GM19455 (cell line): ENCODE measurements at regions not wholly inside any gene's neighbourhood (a gene's known extent, or its start where the extent isn't known, plus 50 kb on each side); places are given as distances from the start of the nearest gene placed in this dataset.
"Not testable (repeated sequence)": the region's sequence is repeated elsewhere in the genome, so short reads cannot be mapped to it uniquely, and the experiment has no call there.

Experiments used
- ATAC-seq: cut with Tn5 transposase; IDR thresholded peaks from one replicate; pipeline ENCODE4 v1.9.1; 2021; ENCODE audit not compliant: unreplicated experiment

DNA sequence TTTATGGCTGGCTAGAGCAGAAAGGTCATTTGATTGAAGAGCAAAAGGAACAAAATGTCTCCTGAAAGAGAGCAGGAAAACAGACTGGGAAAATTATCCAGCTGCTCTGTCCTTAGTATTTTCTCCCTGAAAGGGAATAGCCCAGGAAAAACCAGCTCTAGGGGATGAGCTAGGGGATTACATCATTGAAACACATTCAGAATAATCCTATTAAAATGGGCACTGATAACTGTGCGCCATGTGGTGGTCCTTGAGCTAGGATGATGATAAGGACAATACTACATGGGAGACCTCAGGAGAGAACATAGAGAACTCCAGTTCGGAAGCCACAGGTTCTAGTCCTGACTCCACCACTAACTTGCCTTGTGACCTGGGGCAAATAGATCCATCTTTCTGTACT, 873.8 kb downstream of the TYW1 start:
- no peak for ATAC-seq

DNA sequence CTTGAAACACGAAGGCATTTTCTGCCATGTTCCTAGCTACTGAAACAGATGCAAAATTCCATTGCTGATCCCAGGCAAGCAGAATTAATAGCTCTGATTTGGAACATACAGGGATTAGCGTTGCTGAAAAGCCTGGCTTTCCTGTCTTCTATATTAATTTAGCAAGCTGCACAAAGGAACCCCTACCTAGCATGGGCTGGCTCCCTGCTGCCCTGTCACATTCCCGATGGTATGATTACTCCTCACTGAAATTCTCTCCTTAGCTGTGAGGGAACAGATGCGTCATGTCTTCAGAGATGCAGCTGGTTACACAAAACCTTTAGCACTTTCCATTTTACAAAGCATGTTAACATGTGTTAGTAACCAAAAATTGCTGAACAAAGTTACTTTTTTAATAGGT, 878.9 kb downstream of the TYW1 start:
- no peak for ATAC-seq

DNA sequence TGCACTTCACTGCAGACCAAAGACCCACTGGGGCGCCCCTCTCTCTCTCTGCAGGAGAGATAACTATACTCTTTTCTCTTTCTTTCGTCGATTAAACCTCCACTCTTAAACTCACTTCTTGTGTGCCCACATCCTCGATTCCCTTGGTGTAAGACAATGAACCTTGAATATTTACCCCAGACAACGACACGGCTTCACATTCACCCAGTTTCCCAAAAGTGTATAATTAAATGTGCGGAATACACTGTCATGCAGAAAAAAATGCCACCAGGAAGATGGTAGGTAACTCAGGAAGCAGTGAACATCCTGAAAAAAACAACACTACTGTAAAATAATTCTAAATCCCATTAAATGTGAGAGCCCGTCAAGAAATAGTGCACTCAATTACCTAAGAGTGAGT, 882.2 kb downstream of the TYW1 start:
- no peak for ATAC-seq

- no peak for ATAC-seq
These were observed 886.2 kb downstream of the TYW1 start for GRCh38 chr7:67882843-67883242.

DNA sequence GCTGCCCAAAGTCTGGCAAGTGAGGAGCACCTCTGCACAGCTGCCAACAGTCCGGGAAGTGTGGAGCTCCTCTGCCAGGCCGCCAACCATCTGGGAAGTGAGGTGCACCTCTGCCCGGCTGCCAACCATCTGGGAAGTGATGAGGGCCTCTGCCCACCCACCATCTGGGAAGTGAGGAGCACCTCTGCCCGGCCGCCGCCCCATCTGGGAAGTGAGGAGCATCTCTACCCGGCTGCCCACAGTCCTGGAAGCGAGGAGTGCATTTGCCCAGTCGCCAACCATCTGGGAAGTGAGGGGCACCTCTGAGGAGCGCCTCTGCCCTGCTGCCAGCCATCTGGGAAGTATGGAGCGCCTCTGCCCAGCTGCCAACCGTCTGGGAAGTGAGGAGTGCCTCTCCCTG, 893.7 kb downstream of the TYW1 start:
- no peak for ATAC-seq

DNA sequence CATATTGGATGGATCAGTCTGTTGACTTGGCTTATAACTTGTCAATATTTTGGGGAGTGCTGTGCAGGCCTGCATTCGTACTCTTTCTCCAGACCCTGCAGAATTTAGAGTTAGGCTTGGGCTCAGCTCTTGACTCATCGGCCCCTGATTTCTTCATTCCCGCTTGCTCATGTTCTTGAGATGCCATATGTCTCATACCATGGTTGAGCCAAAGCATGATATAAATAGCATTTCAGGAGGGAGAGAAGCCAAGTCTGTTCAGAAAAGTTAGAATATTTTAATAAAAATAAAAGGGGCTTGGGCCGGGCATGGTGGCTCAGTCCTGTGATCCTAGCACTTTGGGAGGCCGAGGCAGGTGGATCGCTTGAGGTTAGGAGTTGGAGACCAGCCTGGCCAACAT, 898.1 kb downstream of the TYW1 start:
- no peak for ATAC-seq

- ATAC-seq, result no peak
These were observed 900.1 kb downstream of the TYW1 start for GRCh38 chr7:67896721-67897120.

GRCh38 chr7:67900456-67900855, 903.8 kb downstream of the TYW1 start:
- no peak for ATAC-seq

DNA sequence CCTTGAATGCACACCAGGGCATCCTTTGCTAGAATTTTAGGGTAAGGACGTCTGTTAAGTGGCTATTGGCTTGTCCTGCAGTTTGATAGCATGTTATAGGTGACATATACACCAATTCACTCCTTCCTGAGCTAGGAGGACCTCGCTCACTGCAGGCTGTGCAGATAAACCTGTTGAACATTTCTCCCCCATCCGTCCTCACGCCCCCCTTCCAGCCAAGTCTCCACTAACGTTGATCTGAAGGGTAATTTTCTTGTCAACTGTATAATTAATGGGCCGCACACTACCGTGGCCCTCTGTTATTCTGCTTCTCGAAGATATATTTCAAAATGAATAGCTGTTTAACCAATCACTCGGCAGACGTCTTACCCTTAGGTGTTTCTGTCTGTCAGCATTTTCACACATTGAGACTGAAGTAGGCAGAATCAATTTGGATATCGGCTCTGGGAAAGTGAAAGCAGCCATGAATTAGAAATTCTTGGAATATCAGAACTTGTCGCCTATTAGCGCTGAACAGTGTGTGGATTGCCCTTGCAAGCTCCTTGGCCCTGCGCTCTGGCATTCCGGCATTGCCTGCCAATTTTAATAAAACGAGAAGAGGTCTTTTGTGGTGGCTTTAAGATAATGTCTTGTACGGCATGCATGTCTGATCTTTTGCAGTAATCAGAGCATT, 905.3 kb downstream of the TYW1 start:
- no peak for ATAC-seq

GRCh38 chr7:67907792-67908191, 911.2 kb downstream of the TYW1 start:
- ATAC-seq, result no peak

DNA sequence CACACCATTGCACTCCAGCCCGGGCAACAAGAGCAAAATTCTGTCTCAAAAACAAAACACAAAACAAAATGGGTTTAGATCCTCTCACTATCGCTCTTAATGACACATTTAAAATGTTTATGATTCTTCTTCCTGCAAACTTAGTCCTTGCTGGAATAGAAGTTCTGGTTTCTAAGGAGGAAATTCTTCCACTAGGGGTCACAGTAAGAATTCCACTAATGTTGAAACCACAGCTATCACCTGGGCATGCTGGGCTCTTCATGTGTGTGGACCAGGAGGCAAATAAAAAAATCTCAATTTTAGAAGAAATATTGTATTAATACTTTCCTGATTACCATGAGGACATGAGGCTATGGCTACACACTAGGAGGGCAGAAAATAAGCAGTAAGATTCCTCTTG, 915.8 kb downstream of the TYW1 start:
- ATAC-seq, result no peak

- no peak for ATAC-seq
These were observed 917.0 kb downstream of the TYW1 start for GRCh38 chr7:67913604-67914003.

DNA sequence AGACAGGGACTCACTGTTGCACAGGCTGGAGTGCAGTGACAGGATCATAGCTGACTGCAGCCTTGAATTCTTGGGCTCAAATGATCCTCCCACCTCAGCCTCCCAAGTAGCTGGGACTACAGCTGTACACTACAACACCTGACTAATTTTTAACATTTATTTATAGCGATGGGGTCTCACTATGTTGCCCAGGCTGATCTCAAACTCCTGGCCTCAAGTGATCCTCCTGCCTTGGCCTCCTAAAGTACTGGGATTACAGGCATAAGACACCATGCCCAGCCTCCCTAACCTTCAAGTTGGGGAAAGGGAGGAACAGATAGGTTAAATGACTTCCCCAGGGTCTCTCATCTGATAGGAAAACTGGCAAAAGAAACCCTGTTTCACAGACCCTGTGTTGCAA, 919.5 kb downstream of the TYW1 start:
- ATAC-seq, result not testable (repeated sequence)

DNA sequence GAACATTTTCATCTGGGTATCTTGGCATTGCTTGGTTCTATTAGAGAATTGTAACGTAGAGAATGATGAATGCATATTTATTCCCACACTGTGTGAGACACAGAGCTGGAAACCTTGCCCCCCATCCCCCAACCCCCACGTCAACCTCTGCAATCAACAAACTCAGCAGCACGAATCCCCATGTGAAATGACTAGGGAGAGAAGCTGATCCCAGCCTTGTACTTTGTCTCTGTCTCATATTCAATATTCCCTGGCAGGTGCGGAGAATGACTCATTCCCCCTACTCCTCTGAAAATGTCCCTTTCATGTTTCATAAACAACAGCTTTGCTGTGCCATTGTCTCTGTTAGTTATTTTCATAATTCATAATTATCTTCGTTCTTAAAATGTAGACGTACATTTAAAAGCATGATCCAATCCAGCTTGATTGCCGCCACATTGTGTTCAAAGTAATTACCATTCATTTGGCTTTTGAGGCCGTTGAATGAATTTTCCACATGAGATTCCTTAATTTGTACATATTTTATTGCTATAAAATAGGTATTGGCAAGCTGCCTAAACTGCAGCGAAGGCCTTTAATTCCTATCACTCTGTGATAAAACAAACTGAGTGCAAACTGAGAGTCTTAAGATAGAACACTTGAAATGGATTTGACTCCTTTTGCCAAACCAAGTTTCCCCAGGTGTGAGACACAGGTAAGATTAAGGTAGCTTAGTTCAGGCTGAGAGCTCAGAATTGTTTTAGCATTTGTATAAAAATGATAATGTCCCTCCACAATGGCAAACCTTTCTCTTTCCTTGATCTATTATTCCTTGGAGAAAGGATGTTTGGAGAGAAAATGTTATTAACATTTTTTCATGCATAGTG, 920.2 kb downstream of the TYW1 start:
- ATAC-seq, result no peak

GRCh38 chr7:67917437-67917755, 920.8 kb downstream of the TYW1 start:
- no peak for ATAC-seq

GRCh38 chr7:67918158-67918557, 921.5 kb downstream of the TYW1 start:
- no peak for ATAC-seq

DNA sequence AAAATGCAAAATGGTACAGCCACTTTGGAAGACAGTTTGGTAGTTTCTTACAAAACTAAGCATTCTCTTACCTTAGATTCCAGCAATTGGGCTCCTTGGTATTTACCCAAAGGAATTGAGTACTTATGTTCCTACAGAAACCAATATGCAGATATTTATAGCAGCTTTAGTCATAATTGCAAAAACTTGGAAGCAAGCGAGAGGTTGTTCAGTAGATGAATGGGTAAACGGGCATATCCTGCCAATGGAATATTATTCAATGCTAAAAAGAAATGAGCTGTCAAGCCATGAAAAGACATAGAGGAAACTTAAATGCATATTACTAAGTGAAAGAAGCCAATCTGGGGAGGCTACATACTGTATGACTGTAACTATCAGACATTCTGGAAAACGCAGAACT, 926.7 kb downstream of the TYW1 start:
- ATAC-seq, result no peak

GRCh38 chr7:67928141-67928540, 931.5 kb downstream of the TYW1 start:
- ATAC-seq, result no peak

DNA sequence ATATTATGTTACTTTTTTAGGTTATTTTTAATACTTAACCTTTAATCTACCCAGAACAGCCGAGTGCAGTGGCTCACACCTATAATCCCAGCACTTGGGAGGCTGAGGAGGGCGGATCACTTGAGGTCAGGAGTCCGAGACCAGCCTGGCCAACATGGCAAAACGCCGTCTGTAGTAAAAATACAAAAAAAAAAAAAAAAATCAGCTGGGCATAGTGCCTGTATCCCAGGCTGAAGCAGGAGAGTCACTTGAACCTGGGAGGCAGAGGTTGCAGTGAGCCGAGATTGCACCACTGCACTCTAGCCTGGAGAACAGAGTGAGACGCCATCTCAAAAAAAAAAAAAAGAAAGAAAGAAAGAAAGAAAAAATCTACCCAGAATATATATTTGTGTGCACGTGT, 939.8 kb downstream of the TYW1 start:
- not testable (repeated sequence) for ATAC-seq

DNA sequence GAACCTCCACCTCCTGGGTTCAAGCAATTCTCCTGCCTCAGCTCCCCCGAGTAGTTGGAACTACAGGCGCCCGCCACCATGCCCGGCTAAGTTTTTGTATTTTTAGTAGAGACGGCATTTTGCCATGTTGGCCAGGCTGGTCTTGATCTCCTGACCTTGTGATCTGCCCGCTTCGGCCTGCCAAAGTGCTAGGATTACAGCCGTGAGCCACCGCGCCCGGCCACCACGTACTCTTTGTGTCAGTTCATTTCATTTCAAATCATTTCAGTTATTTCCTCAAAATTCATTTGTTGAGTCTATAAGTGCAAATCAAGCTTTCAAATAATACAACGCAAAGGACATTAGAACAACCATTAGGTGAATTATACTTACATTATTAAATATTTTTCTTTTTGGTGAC, 943.8 kb downstream of the TYW1 start:
- ATAC-seq, result no peak

DNA sequence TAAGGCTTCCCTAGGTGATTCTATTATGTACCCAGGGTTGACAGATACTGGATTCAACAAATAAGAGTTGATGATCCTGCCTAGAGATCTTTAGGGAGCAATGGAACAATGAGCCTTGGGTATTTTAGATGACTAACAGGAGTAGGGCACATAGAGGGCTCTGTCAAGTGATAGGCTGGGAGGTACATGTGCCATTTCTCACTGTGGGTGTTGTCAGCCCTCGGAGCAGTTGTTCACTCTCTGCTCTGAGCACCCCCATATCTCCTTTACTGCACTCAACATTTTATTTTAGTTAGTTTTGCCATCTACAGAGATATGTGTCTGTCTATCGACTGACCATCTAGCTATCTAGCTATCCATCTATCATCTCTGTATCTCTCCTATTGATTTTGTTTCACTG, 950.6 kb downstream of the TYW1 start:
- no peak for ATAC-seq

DNA sequence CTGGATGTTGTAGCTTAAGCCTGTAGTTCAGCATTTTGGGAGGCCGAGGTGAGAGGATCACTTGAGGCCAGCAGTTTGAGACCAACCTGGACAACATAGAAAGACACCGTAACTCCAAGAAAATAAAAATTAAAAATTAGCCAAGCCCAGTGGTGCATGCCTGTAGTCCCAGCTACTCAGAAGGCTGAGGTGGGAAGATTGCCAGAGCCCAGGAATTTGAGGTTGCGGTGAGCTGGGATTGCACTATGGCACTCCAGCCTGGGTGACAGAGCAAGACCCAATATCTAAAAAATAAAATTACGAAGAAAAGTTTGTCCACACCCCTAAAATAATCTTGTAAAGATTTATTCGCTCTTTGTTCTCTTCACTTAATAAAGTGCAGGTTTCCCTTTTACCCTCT, 951.0 kb downstream of the TYW1 start:
- no peak for ATAC-seq
